ENCODE measurements at regions not wholly inside any gene's neighbourhood (a gene's known extent, or its start where the extent isn't known, plus 50 kb on each side); places are given as distances from the start of the nearest gene placed in this dataset.
"Not testable (repeated sequence)": the region's sequence is repeated elsewhere in the genome, so short reads cannot be mapped to it uniquely, and the experiment has no call there.

GRCh38 chr2:176772816-176773215 is 439.8 kb upstream of the HNRNPA3 start:
- DNase-seq, result no peak

- no peak for DNase-seq
Measured at GRCh38 chr2:176774766-176775451, 437.7 kb upstream of the HNRNPA3 start.

GRCh38 chr2:176777262-176777661 is 435.3 kb upstream of the HNRNPA3 start:
- no peak for DNase-seq

GRCh38 chr2:176779917-176780316 is 432.7 kb upstream of the HNRNPA3 start:
- DNase-seq, result no peak

- no peak for DNase-seq
Measured at GRCh38 chr2:176780348-176780747, 432.2 kb upstream of the HNRNPA3 start.

GRCh38 chr2:176781570-176782217 is 430.9 kb upstream of the HNRNPA3 start:
- no peak for DNase-seq

GRCh38 chr2:176784633-176785200 is 427.9 kb upstream of the HNRNPA3 start:
- DNase-seq, result no peak

- DNase-seq, result no peak
Measured at GRCh38 chr2:176789751-176790150, 422.8 kb upstream of the HNRNPA3 start.

GRCh38 chr2:176790468-176790867 is 422.1 kb upstream of the HNRNPA3 start:
- DNase-seq, result no peak

GRCh38 chr2:176793792-176794191 is 418.8 kb upstream of the HNRNPA3 start:
- no peak for DNase-seq

- no peak for DNase-seq
Measured at GRCh38 chr2:176794392-176794791, 418.2 kb upstream of the HNRNPA3 start.

GRCh38 chr2:176795823-176796222 is 416.8 kb upstream of the HNRNPA3 start:
- no peak for DNase-seq

- DNase-seq, result not testable (repeated sequence)
Measured at GRCh38 chr2:176796677-176797076, 415.9 kb upstream of the HNRNPA3 start.

GRCh38 chr2:176804392-176804791 is 408.2 kb upstream of the HNRNPA3 start:
- no peak for DNase-seq

- no peak for DNase-seq
Measured at GRCh38 chr2:176805345-176805744, 407.2 kb upstream of the HNRNPA3 start.

- no peak for DNase-seq
Measured at GRCh38 chr2:176812246-176812775, 400.3 kb upstream of the HNRNPA3 start.

GRCh38 chr2:176813156-176813555 is 399.4 kb upstream of the HNRNPA3 start:
- DNase-seq, result no peak

- DNase-seq, result peak; percentile 72
Measured at GRCh38 chr2:176813621-176814049, 399.0 kb upstream of the HNRNPA3 start.

- no peak for DNase-seq
Measured at GRCh38 chr2:176814274-176814673, 398.3 kb upstream of the HNRNPA3 start.

GRCh38 chr2:176814740-176815367 is 397.7 kb upstream of the HNRNPA3 start:
- no peak for DNase-seq

GRCh38 chr2:176817061-176817565 is 395.5 kb upstream of the HNRNPA3 start:
- no peak for DNase-seq

- no peak for DNase-seq
Measured at GRCh38 chr2:176818076-176818475, 394.5 kb upstream of the HNRNPA3 start.

GRCh38 chr2:176818617-176819016 is 394.0 kb upstream of the HNRNPA3 start:
- no peak for DNase-seq
